Mesodermal cell (in vitro differentiated cells): ENCODE measurements at regions not wholly inside any gene's neighbourhood (a gene's known extent, or its start where the extent isn't known, plus 50 kb on each side); places are given as distances from the start of the nearest gene placed in this dataset.

Experiments used
- H3K27ac ChIP-seq: 2 replicates; pipeline ENCODE4 v1.7.0; 2013; ENCODE audit warnings: mild to moderate bottlenecking, low read depth, low read length, moderate library complexity; ENCODE audit not compliant: severe bottlenecking
- H3K36me3 ChIP-seq: 2 replicates; pipeline ENCODE4 v1.7.1; 2013; ENCODE audit warnings: mild to moderate bottlenecking, low read length, moderate library complexity; ENCODE audit not compliant: control insufficient read depth, insufficient read depth
- H3K4me1 ChIP-seq: one replicate; pipeline ENCODE4 v1.7.1; 2013; ENCODE audit warnings: mild to moderate bottlenecking, low read length; ENCODE audit not compliant: insufficient read depth, control insufficient read depth, poor library complexity, severe bottlenecking
- H3K4me3 ChIP-seq: 2 replicates; pipeline ENCODE4 v1.7.0; 2013; ENCODE audit warnings: low read length, control low read depth, mild to moderate bottlenecking; ENCODE audit not compliant: insufficient read depth, poor library complexity, severe bottlenecking; ENCODE audit errors: extremely low read depth
- H3K9me3 ChIP-seq: 2 replicates; pipeline ENCODE4 v1.7.1; 2013; ENCODE audit warnings: mild to moderate bottlenecking, low read length, moderate library complexity; ENCODE audit not compliant: control insufficient read depth
- WGBS, 2 experiments: methylation state at CpG; one replicate each; pipeline ENCODE4 v1.1.5; 2013; ENCODE audit warnings: missing lambda C conversion rate in 2 of 2; ENCODE audit not compliant: insufficient coverage in 2 of 2; 5-methylcytosine and 5-hydroxymethylcytosine counted together

DNA sequence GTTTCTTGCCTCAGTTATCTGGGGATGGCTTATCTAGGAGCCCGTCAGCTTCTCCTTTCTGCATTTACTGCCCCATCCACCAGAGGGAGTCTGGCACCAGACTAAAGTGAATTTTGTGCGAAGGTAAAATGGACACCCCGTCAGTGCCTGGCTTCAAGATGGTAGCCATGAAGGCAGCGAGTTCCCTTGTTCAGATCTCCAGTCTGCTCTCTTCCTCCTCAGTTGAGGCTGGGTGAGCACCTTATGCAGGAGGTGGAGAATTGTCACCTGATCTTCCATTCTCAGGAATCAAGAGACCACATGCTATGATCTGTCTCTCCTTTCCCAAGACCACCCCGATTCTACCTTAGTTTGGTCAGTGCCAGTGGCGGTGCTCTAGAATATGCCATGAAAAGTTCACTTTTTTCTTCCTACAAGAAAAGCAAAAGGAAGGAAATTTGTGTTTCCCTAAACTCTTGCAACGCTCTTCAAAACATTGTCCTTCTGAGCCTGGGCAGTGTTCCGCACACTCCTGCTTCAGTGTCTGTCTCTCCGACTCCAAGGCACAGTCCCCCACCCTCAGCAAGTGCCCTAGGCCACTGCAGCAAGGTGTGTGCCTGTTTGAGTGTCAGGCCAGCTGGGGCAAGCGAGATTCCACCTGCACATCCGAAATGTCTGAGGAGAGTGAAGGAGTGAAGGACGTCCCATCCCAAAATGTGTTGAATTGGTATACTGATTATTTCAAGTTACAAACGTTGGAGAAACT lies 168.6 kb downstream of the SS18 start:
- Histone ChIP-seq H3K9me3 (no peaks in the 10 kb centered on the region), H3K36me3 (no peaks in the 10 kb centered on the region), H3K4me3 (no peak overlapping the region), H3K27ac (no peak overlapping the region), H3K4me1 (no peaks in the 10 kb centered on the region)
- 81 to 88% methylated on average over 9 to 13 of the region's 13 CpGs for WGBS, 2 experiments

DNA sequence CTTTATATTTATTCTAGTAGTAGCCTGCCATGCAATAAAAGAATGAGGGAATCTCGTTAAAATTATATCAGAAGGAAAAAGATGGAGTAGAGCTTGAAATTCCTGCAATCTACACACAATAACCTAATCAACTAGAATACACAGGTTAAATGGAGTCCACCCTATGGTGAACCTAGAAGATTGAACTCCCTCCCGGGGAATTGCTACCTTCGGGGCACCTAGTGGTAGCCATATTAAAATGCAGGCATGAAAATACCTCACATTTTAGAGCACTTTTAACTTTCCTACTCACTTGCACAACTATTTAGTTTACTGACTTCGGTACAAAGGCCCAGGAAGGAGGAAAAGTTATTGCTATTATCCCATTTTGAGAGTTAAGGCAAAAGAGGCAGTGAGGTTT lies 174.5 kb downstream of the SS18 start:
- 70% methylated on average over 2 of the region's 4 CpGs; no CpG with 5 or more reads in 1 of the 2 experiments for WGBS, 2 experiments
- no peaks in the 10 kb centered on the region for H3K36me3 ChIP-seq
- H3K4me1 ChIP-seq = no peaks in the 10 kb centered on the region
- no peaks in the 10 kb centered on the region for H3K9me3 ChIP-seq
- no peak overlapping the region for H3K27ac ChIP-seq
- no peak overlapping the region for H3K4me3 ChIP-seq

DNA sequence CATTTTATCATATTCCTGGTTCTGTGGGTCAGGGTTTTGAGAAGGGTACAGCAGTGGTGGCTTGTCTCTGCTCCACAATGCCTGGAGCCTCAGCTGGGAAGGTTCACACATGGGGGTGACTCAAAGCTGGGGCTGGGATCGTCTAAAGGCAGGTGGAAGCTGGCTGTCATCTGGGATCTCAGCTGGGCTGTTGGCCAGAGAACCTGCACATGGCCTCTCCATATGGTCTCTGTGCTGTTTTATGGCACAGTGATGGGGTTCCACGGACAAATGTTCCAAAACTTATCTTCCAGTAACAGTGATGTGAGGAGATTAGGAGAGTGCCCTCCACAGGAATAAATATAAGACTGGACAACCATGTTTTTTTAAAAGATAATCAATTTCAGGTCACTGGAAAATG lies 191.4 kb downstream of the SS18 start:
- no peaks in the 10 kb centered on the region for H3K4me1 ChIP-seq
- WGBS, 2 experiments = no CpG with 5 or more reads among the region's 2 CpGs
- no peak overlapping the region for H3K4me3 ChIP-seq
- peaks cover 4% of the 10 kb centered on the region for H3K9me3 ChIP-seq
- no peak overlapping the region for H3K27ac ChIP-seq
- H3K36me3 ChIP-seq = no peaks in the 10 kb centered on the region

- H3K4me1 ChIP-seq = no peaks in the 10 kb centered on the region
- no peaks in the 10 kb centered on the region for H3K36me3 ChIP-seq
- H3K27ac ChIP-seq = no peak overlapping the region
- no peak overlapping the region for H3K4me3 ChIP-seq
- WGBS, 2 experiments = 71 to 86% methylated on average over 1 of the region's 4 CpGs
- peaks cover 4% of the 10 kb centered on the region for H3K9me3 ChIP-seq
Observed at GRCh38 chr18:25896956-25897355, 193.5 kb downstream of the SS18 start.

- H3K4me3 ChIP-seq = no peak overlapping the region
- no peaks in the 10 kb centered on the region for H3K36me3 ChIP-seq
- H3K27ac ChIP-seq = no peak overlapping the region
- H3K4me1 ChIP-seq = no peaks in the 10 kb centered on the region
- 40% methylated on average over 1 of the region's 10 CpGs; no CpG with 5 or more reads in 1 of the 2 experiments for WGBS, 2 experiments
- peaks cover 4% of the 10 kb centered on the region for H3K9me3 ChIP-seq
Observed at GRCh38 chr18:25896178-25896780, 194.1 kb downstream of the SS18 start.

GRCh38 chr18:25895518-25895917 lies 194.9 kb downstream of the SS18 start:
- Histone ChIP-seq H3K4me1 (no peaks in the 10 kb centered on the region), H3K4me3 (no peak overlapping the region), H3K36me3 (no peaks in the 10 kb centered on the region), H3K9me3 (no peaks in the 10 kb centered on the region), H3K27ac (no peak overlapping the region)
- 76 to 89% methylated on average over 2 of the region's 3 CpGs for WGBS, 2 experiments

DNA sequence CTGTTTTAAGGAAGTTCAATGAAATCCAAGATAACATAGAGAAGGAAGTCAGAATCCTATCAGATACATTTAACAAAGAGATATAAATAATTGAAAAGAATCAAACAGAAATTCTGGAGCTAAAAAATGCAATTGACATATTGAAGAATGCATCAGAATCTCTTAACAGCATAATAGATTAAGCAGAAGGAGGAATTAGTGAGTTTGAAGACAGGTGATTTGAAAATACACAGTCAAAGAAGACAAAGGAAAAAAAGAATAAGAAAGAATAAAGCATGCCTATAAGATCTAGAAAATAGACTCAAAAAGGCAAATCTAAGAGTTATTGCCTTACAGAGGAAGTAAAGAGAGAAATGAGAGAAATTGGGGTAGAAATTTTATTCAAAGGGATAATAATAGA lies 204.1 kb downstream of the SS18 start:
- Histone ChIP-seq H3K9me3 (no peaks in the 10 kb centered on the region), H3K27ac (no peak overlapping the region), H3K4me3 (no peak overlapping the region), H3K4me1 (no peaks in the 10 kb centered on the region), H3K36me3 (no peaks in the 10 kb centered on the region)

DNA sequence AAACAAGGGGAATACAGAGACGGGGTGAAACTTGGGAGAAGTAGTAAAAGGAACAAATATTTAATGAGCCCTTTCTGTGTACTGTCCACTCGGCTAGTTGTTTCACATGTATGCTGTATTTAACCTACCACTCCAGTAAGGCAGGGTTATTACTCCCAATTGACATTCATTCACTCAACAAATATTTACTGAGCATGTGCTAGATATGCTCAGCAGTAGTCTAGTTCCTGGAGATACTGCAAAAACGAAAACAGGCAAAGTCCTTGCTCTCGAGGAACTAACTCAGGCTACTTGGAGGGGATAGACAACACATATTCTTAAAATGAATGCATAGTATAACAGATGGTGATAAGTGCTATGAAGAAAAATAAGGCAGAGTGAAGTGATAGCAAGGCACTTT lies 207.3 kb downstream of the SS18 start:
- H3K27ac ChIP-seq = no peak overlapping the region
- no peaks in the 10 kb centered on the region for H3K4me1 ChIP-seq
- 100% methylated on average over 1 of the region's 4 CpGs; no CpG with 5 or more reads in 1 of the 2 experiments for WGBS, 2 experiments
- H3K4me3 ChIP-seq = no peak overlapping the region
- H3K36me3 ChIP-seq = no peaks in the 10 kb centered on the region
- no peaks in the 10 kb centered on the region for H3K9me3 ChIP-seq

DNA sequence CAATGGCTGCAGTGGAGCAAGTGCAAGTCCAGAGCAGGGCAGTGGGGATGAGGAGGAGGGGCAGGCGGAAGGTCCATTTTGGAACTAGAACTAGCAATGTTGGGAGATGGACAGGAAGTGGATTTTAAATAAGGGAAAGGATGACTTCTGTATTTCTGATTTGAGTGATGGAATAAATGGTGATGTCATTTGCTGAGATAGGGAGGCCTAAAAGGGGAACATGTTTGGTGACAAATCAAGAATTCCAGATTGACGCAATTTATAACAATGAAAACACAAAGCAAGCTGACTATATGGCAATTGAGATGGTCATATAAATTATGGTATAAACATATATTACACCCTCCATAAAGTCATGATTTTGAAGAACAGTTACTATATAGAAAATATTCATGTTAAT lies 209.3 kb downstream of the SS18 start:
- WGBS, 2 experiments = 86 to 93% methylated on average over 1 of the region's 2 CpGs
- Histone ChIP-seq H3K27ac (no peak overlapping the region), H3K4me1 (peaks cover 4% of the 10 kb centered on the region), H3K4me3 (no peak overlapping the region), H3K36me3 (no peaks in the 10 kb centered on the region), H3K9me3 (no peaks in the 10 kb centered on the region)

GRCh38 chr18:25880441-25880840 lies 210.0 kb downstream of the SS18 start:
- Histone ChIP-seq H3K4me1 (peaks cover 7% of the 10 kb centered on the region), H3K4me3 (no peak overlapping the region), H3K9me3 (no peaks in the 10 kb centered on the region), H3K27ac (no peak overlapping the region), H3K36me3 (no peaks in the 10 kb centered on the region)
- whole genome bisulfite sequencing, 2 experiments = 92 to 94% methylated on average over 3 of the region's 3 CpGs

GRCh38 chr18:25876330-25876948 lies 214.0 kb downstream of the SS18 start:
- WGBS, 2 experiments = 72 to 78% methylated on average over 3 to 6 of the region's 7 CpGs
- Histone ChIP-seq H3K36me3 (no peaks in the 10 kb centered on the region), H3K4me3 (no peak overlapping the region), H3K9me3 (peaks cover 6% of the 10 kb centered on the region), H3K4me1 (peaks cover 7% of the 10 kb centered on the region), H3K27ac (peak overlapping the region; percentile 41)
